B cell (primary cell): ENCODE measurements at regions not wholly inside any gene's neighbourhood (a gene's known extent, or its start where the extent isn't known, plus 50 kb on each side); places are given as distances from the start of the nearest gene placed in this dataset.

ENCODE experiments used
- ATAC-seq: fragments of 200-7000 bp; cut with Tn5 transposase; one replicate; pipeline ENCODE4 v1.10.0; 2021; ENCODE audit warnings: low read depth, mild to moderate bottlenecking, moderate number of reproducible peaks, moderate library complexity
- CTCF ChIA-PET: fragments of 350-600 bp; sonication (Branson Sonifier 250); formaldehyde crosslinking; loops from one replicate; lab custom pipeline; 2021; ENCODE audit warnings: antibody characterized with exemption, inconsistent platforms; lab: Charles Lee
- POLR2A ChIA-PET: fragments of 350-600 bp; sonication (Branson Sonifier 250); formaldehyde crosslinking; loops from one replicate; lab custom pipeline; 2021; ENCODE audit warnings: antibody characterized with exemption; lab: Charles Lee
- DNase-seq: peaks from one replicate; pipeline ENCODE4 v3.0.0; 2013
- H2AFZ ChIP-seq: 2 replicates; pipeline ENCODE4 v1.6.1; 2012; ENCODE audit warnings: mild to moderate bottlenecking, low read depth, low read length; ENCODE audit not compliant: insufficient read depth, poor library complexity, severe bottlenecking
- H3K27ac ChIP-seq, 2 donors: 1 replicate in 1 of 2; 2 replicates in 1 of 2; pipeline ENCODE4 v1.5.1; 2012 to 2013; ENCODE audit warnings: low read length in 2 of 2, mild to moderate bottlenecking in 2 of 2, moderate library complexity in 1 of 2
- H3K27me3 ChIP-seq, 4 experiments: fragments of 200-600 bp in 1 of 4; sonication (generic) in 1 of 4; replicated peaks in 1 of 4; 1 replicate in 2 of 4; 2 replicates in 2 of 4; pipeline versions ENCODE4 v1.6.1 to v1.7.0; 2013 to 2016; ENCODE audit warnings: low read length in 3 of 4, mild to moderate bottlenecking in 2 of 4, mixed read lengths in 1 of 4, moderate library complexity in 1 of 4; ENCODE audit not compliant: insufficient read depth in 4 of 4, control insufficient read depth in 3 of 4; ENCODE audit errors: control extremely low read depth in 1 of 4
- H3K36me3 ChIP-seq, 2 experiments: replicated peaks in 1 of 2; 1 replicate in 1 of 2; 2 replicates in 1 of 2; pipeline versions ENCODE4 v1.6.1 to v1.7.1; 2013; ENCODE audit warnings: low read length in 1 of 2; ENCODE audit not compliant: insufficient read depth in 2 of 2, control insufficient read depth in 1 of 2; ENCODE audit errors: control extremely low read depth in 1 of 2, extremely low read depth in 1 of 2
- H3K4me1 ChIP-seq, 2 donors: fragments of 200-600 bp in 1 of 2; sonication (generic) in 1 of 2; 1 replicate in 1 of 2; 2 replicates in 1 of 2; pipeline versions ENCODE4 v1.5.1 to v1.6.1; 2013 to 2017; ENCODE audit warnings: low read length in 2 of 2; ENCODE audit not compliant: control insufficient read depth in 2 of 2, insufficient read depth in 2 of 2
- H3K4me2 ChIP-seq: replicated peaks from 2 replicates; pipeline ENCODE3; 2012; ENCODE audit warnings: mild to moderate bottlenecking, low read depth, low read length; ENCODE audit not compliant: poor library complexity, severe bottlenecking
- H3K4me3 ChIP-seq, 5 experiments: fragments of 200-600 bp in 1 of 5; sonication (generic) in 1 of 5; 1 replicate in 3 of 5; 2 replicates in 2 of 5; pipeline versions ENCODE4 v1.5.1 to v1.7.0; 2011 to 2016; ENCODE audit warnings: low read length in 4 of 5, mild to moderate bottlenecking in 4 of 5, low read depth in 2 of 5, control low read depth in 1 of 5, moderate library complexity in 1 of 5; ENCODE audit not compliant: insufficient read depth in 1 of 5; ENCODE audit errors: control extremely low read depth in 1 of 5, extremely low read depth in 1 of 5
- H3K79me2 ChIP-seq: fragments of 200-600 bp; sonication (generic); one replicate; pipeline ENCODE4 v1.6.0; 2016; ENCODE audit warnings: low read length; ENCODE audit not compliant: control insufficient read depth, insufficient read depth
- H3K9ac ChIP-seq: fragments of 200-600 bp; sonication (generic); 2 replicates; pipeline ENCODE4 v1.6.1; 2017; ENCODE audit warnings: mild to moderate bottlenecking, low read length, moderate library complexity
- H3K9me3 ChIP-seq, 3 donors: one replicate each; pipeline versions ENCODE4 v1.6.1 to v1.7.1; 2013; ENCODE audit warnings: low read length in 2 of 3; ENCODE audit not compliant: control insufficient read depth in 2 of 3, insufficient read depth in 1 of 3; ENCODE audit errors: control extremely low read depth in 1 of 3
- H4K20me1 ChIP-seq: 2 replicates; pipeline ENCODE4 v1.6.0; 2012; ENCODE audit warnings: mild to moderate bottlenecking, low read length; ENCODE audit not compliant: insufficient read depth, control insufficient read depth, poor library complexity, severe bottlenecking
- H3K27ac Mint-ChIP-seq: one replicate; pipeline ENCODE4 v1.8.0; 2021; ENCODE audit warnings: mixed read lengths
- H3K27me3 Mint-ChIP-seq: one replicate; pipeline ENCODE4 v1.8.0; 2021; ENCODE audit warnings: mixed read lengths
- H3K4me1 Mint-ChIP-seq: one replicate; pipeline ENCODE4 v1.8.0; 2021; ENCODE audit warnings: mixed read lengths
- H3K4me3 Mint-ChIP-seq: one replicate; pipeline ENCODE4 v1.8.0; 2021; ENCODE audit warnings: mixed read lengths
- H3K9me3 Mint-ChIP-seq: one replicate; pipeline ENCODE4 v1.8.0; 2022; ENCODE audit warnings: mixed read lengths; ENCODE audit not compliant: insufficient read depth
- CTCF ChIP-seq: fragments of 200-600 bp; IDR thresholded peaks from one replicate; pipeline ENCODE4 v1.8.0; 2022; ENCODE audit warnings: antibody characterized with exemption, mild to moderate bottlenecking
- EZH2 ChIP-seq: IDR thresholded peaks from 2 replicates; pipeline ENCODE4 v1.6.1; 2012; ENCODE audit warnings: borderline replicate concordance, low read depth, mild to moderate bottlenecking, moderate library complexity, low read length; ENCODE audit not compliant: insufficient read depth, poor library complexity, severe bottlenecking
- WGBS: methylation state at CpG from one replicate; pipeline ENCODE4 v1.1.5; 2013; ENCODE audit warnings: missing lambda C conversion rate; ENCODE audit not compliant: insufficient coverage; 5-methylcytosine and 5-hydroxymethylcytosine counted together
- intact Hi-C: fragments of 100-400 bp; cut with micrococcal nuclease; formaldehyde crosslinking; loops from one replicate; pipeline ENCODE4 v1.10.0; 2022

DNA sequence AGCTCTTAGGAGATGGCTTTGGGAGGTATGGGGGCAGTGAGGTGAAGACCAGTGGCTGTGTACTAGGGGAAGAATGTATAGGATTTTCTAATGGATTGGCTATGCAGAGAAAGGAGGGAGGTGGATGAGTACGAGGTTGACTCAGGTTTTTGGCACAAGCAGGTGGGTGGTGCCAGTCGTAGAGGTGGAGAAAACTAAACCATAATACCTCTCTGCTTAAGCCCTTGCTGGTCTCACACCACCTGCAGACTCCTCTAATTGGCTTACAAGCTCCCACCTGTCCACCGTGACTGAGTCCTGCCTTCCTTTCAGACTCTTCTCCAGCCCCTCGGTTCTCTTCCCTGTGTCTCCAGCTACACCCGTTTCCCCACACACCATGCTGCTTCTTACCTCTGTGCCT, 521.7 kb upstream of the CLINT1 start:
- H3K27ac Mint-ChIP-seq = no peak overlapping the region
- Histone ChIP-seq H3K4me3 (no peak overlapping the region), H3K9me3 (peaks cover 0 to 12% (median 4%) of the 10 kb centered on the region in 3 donors), H3K36me3 (no peaks in the 10 kb centered on the region), H4K20me1 (no peaks in the 10 kb centered on the region), H3K27ac (no peak overlapping the region), H3K4me1 (no peaks in the 10 kb centered on the region), H3K27me3 (no peaks in the 10 kb centered on the region), H3K79me2 (no peaks in the 10 kb centered on the region), H3K4me2 (no peak overlapping the region), H2AFZ (no peak overlapping the region), H3K9ac (no peak overlapping the region)
- peaks cover 11% of the 10 kb centered on the region for H3K9me3 Mint-ChIP-seq
- peaks cover 4% of the 10 kb centered on the region for H3K4me1 Mint-ChIP-seq
- intact Hi-C loops = no loop called here
- ATAC-seq (no peak), DNase-seq (no peak)
- ChIA-PET POLR2A (no interaction called here), CTCF (no interaction called here)
- 95% methylated on average over 4 of the region's 5 CpGs for WGBS
- no peak for TF ChIP-seq EZH2
- H3K4me3 Mint-ChIP-seq = no peak overlapping the region
- no peaks in the 10 kb centered on the region for H3K27me3 Mint-ChIP-seq

GRCh38 chr5:158378931-158379330, 520.0 kb upstream of the CLINT1 start:
- no peak overlapping the region for H2AFZ ChIP-seq

More at GRCh38 chr5:158378931-158379330, 520.0 kb upstream of the CLINT1 start:
- Mint-ChIP-seq H3K27ac (no peak overlapping the region), H3K4me3 (no peak overlapping the region), H3K27me3 (no peaks in the 10 kb centered on the region), H3K9me3 (no peaks in the 10 kb centered on the region), H3K4me1 (peaks cover 4% of the 10 kb centered on the region)
- Histone ChIP-seq H3K4me3 (no peak overlapping the region), H3K4me1 (no peaks in the 10 kb centered on the region), H4K20me1 (no peaks in the 10 kb centered on the region), H3K79me2 (no peaks in the 10 kb centered on the region), H3K27ac (no peak overlapping the region), H3K9ac (no peak overlapping the region), H3K9me3 (peaks cover 0 to 4% (median 0%) of the 10 kb centered on the region in 3 donors), H3K27me3 (no peaks in the 10 kb centered on the region), H3K4me2 (no peak overlapping the region), H3K36me3 (no peaks in the 10 kb centered on the region)
- DNase-seq (no peak), ATAC-seq (no peak)
- CTCF ChIA-PET = no interaction called here
- TF ChIP-seq CTCF (no peak), EZH2 (no peak)
- POLR2A ChIA-PET = no interaction called here
- WGBS = 97% methylated on average over 3 of the region's 4 CpGs
- intact Hi-C loops = no loop called here
